ENCODE measurements at regions not wholly inside any gene's neighbourhood (a gene's known extent, or its start where the extent isn't known, plus 50 kb on each side); places are given as distances from the start of the nearest gene placed in this dataset.

DNA sequence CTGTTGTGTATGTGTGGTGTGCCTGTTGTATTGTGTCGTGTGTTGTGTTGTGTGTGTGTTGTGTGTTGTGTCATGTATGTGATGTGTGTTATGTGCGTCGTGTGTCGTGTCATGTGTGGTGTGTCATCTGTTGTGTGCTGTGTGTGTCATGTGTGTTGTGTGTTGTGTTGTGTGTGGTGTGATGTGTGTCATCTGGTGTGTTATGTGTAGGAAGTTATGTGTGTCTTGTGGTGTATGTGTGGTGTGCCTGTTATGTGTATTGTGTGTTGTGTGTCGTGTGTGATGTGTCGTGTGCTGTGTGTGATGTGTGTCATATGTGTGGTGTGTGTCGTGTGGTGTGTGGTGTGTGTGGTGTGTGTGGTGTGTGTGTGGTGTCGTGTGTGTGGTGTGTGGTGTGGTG, 145.2 kb downstream of the DNAJB6 start:
- DNase-seq (ENCODE audit: extremely low spot score), result no peak
- TF ChIP-seq, protein P1, sequence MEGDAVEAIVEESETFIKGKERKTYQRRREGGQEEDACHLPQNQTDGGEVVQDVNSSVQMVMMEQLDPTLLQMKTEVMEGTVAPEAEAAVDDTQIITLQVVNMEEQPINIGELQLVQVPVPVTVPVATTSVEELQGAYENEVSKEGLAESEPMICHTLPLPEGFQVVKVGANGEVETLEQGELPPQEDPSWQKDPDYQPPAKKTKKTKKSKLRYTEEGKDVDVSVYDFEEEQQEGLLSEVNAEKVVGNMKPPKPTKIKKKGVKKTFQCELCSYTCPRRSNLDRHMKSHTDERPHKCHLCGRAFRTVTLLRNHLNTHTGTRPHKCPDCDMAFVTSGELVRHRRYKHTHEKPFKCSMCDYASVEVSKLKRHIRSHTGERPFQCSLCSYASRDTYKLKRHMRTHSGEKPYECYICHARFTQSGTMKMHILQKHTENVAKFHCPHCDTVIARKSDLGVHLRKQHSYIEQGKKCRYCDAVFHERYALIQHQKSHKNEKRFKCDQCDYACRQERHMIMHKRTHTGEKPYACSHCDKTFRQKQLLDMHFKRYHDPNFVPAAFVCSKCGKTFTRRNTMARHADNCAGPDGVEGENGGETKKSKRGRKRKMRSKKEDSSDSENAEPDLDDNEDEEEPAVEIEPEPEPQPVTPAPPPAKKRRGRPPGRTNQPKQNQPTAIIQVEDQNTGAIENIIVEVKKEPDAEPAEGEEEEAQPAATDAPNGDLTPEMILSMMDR (IDR thresholded peaks at IDR 0.05; ENCODE audit: control extremely low read depth, extremely low read depth, low read depth, missing control alignments), result no peak
- CTCF ChIA-PET, result no interaction called here
- POLR2A ChIA-PET, result no interaction called here

DNA sequence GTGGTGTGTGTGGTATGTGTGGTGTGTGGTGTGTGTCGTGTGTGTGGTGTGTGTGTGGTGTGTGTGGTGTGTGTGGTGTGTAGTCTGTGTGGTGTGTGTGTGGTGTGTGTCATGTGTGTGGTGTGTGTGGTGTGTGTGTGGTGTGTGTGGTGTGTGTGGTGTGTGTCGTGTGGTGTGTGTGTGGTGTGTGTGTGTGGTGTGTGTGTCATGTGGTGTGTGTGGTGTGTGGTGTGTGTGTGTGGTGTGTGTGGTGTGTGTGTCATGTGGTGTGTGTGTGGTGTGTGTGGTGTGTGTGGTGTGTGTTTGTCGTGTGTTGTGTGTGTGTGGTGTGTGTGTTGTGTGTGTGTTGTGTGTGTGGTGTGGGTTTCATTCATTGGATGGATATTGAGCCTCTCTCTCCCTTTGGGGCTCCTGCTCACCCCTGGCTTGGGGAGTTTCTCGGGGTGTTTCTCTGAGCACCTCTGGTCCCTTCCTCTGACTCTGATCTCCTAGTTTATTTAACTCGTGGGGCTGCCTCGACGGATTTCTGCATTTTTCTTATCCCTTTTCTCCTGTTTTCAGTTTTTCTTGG, 145.8 kb downstream of the DNAJB6 start:
- DNase-seq (ENCODE audit: extremely low spot score), result no peak
- POLR2A ChIA-PET, result no interaction called here
- TF ChIP-seq, protein P1 (IDR thresholded peaks at IDR 0.05; ENCODE audit: control extremely low read depth, extremely low read depth, low read depth, missing control alignments), result no peak
- CTCF ChIA-PET, result no interaction called here

DNA sequence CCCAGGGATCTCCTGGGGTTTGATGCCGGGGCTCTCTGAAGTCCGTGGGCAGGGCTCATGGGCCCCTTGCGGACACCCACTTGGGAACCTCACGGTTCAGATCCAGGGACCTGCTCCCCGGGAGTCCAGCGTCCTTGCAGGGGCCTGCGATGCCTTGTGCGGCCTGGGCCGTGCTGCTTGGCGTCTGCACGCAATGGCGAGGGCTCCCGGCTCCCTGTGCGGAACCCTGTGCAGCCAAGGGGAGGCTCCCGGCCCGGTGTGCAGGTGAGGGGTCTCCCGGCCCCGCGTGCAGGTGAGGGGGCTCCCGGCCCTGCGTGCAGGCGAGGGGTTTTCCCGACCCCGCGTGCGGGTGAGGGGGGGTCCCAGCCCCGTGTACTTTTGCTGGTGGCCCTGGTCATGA, 146.7 kb downstream of the DNAJB6 start:
- CTCF ChIA-PET, result no interaction called here
- POLR2A ChIA-PET, result no interaction called here
- TF ChIP-seq, protein P1 (IDR thresholded peaks at IDR 0.05; ENCODE audit: control extremely low read depth, extremely low read depth, low read depth, missing control alignments), result no peak
- no peak for DNase-seq (ENCODE audit: extremely low spot score)

DNA sequence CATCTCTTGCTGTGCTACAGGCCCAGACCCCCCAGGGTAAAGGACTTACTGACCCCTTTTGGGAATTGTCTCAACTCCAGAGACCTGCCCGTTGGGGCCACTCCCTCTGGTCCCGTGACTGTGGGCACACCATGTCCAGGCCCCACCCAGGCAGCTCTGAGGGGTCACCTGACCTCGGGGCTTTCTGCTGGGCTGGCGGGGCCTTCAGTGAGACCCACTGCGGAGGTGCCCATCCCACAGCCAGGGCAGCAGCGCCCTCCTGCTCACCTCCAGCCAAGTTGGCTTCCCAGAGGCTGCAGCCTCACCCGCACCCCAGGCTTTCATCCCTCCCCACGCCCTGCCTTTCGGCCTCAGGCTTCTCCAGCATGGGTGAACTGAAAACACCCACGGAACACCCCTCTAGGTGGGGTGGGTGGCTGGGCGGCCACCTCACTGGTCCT, 147.2 kb downstream of the DNAJB6 start:
- POLR2A ChIA-PET, result no interaction called here
- CTCF ChIA-PET, result no interaction called here

DNA sequence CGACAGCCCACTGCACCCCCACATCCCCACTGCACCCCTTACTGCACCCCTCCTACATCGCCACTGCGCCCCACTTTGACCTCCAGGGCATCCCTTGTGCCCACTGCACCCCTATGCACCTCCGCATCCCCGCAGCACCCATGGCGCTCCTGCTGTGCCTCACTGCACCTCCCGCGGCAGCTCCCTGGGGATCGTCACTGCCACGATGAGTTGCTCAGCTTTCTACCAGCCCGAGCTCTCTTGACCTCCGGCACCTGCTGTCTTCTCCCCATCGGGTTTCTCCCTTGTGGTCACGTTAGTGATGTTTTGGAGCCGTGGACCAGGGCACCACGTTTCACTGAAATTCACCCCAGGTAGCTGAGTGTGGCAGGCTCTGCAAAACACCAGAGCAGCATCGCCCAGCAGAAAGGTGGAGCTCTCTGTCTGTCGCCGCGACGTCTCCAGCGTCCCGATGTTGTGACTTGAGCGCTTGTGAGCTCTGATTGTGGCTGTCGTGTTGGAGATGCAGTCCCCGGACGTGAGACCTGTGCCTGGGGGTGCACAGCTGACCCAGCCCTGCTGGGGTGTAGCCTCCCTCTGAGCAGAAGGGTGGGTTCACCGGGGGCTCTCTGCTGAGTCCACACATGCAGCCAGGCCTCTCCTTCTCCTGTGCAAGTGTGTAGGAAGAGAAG, 147.7 kb downstream of the DNAJB6 start:
- ChIA-PET CTCF (no interaction called here), POLR2A (no interaction called here)
- TF ChIP-seq, protein P1 (IDR thresholded peaks at IDR 0.05; ENCODE audit: control extremely low read depth, extremely low read depth, low read depth, missing control alignments), result no peak
- no peak for DNase-seq (ENCODE audit: extremely low spot score)

More for the DNA sequence above, 147.2 kb downstream of the DNAJB6 start:
- DNase-seq (ENCODE audit: extremely low spot score), result no peak
- TF ChIP-seq, protein P1 (IDR thresholded peaks at IDR 0.05; ENCODE audit: control extremely low read depth, extremely low read depth, low read depth, missing control alignments), result no peak

DNA sequence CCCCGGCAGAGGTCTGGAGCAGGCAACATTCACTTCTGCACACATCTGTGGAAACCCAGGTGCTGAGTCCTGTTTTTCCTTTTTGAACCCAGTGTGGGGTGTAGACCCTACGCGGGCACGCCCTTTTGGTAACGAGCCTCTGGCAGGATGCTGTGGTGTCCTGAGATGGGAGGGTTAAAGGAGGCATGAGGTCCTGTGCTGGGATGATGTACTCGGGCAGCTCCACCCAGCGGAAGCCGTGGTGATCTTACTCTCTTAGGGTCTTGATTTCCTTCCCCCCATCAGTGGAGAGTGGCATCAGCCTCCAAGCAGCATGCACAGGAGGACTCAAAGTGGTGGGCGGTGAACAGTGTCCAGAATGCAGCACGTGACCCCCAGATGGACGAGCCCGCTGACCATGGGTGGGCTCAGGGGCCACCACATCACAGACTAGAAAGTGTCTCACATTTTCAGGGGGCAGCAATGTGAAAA, 148.6 kb downstream of the DNAJB6 start:
- TF ChIP-seq, protein P1 (IDR thresholded peaks at IDR 0.05; ENCODE audit: control extremely low read depth, extremely low read depth, low read depth, missing control alignments), result no peak
- no peak for DNase-seq (ENCODE audit: extremely low spot score)
- POLR2A ChIA-PET, result no interaction called here
- CTCF ChIA-PET, result no interaction called here
